Stimulated activated naive CD8-positive, alpha-beta T cell treated with anti-CD3 and anti-CD28 coated beads, Interleukin-15, amount 100 ng/mL, for 72 hours (primary cell): ENCODE measurements at regions not wholly inside any gene's neighbourhood (a gene's known extent, or its start where the extent isn't known, plus 50 kb on each side); places are given as distances from the start of the nearest gene placed in this dataset.
A peak's percentile ranks its signal among the peaks of the same experiment; 100 is the strongest.

Experiments used
- ATAC-seq: fragments of 150-1000 bp; cut with Tn5 transposase; 2 replicates; pipeline ENCODE4 v1.10.0; 2021; ENCODE audit warnings: mild to moderate bottlenecking, moderate library complexity
- DNase-seq, 2 donors: peaks; one replicate each; pipeline ENCODE4 v3.0.0; 2021 to 2022
- H3K27ac Mint-ChIP-seq, 2 donors: one replicate each; pipeline ENCODE4 v1.8.0; 2022; ENCODE audit warnings: mild to moderate bottlenecking in 2 of 2, mixed read lengths in 2 of 2, moderate library complexity in 2 of 2
- H3K27me3 Mint-ChIP-seq: one replicate; pipeline ENCODE4 v1.8.0; 2022; ENCODE audit warnings: mixed read lengths
- H3K4me1 Mint-ChIP-seq: one replicate; pipeline ENCODE4 v1.8.0; 2022; ENCODE audit warnings: mild to moderate bottlenecking, mixed read lengths
- H3K4me3 Mint-ChIP-seq, 2 donors: one replicate each; pipeline ENCODE4 v1.8.0; 2022; ENCODE audit warnings: mild to moderate bottlenecking in 2 of 2, mixed read lengths in 2 of 2, moderate library complexity in 1 of 2
- H3K9me3 Mint-ChIP-seq, 2 donors: one replicate each; pipeline ENCODE4 v1.8.0; 2022; ENCODE audit warnings: mixed read lengths in 2 of 2

- H3K27me3 Mint-ChIP-seq, result no peaks in the 10 kb centered on the region
- no peaks in the 10 kb centered on the region for H3K9me3 Mint-ChIP-seq
- peak; percentile 38 to 56 for DNase-seq
- H3K4me1 Mint-ChIP-seq, result peaks cover 36% of the 10 kb centered on the region
- H3K27ac Mint-ChIP-seq, result peak overlapping the region; percentile 17 to 88
- peak overlapping the region; percentile 71 to 72 for H3K4me3 Mint-ChIP-seq
- ATAC-seq, result peak; percentile 94
These were observed 194.2 kb upstream of the C1QTNF7 start for GRCh38 chr4:15233626-15234025.

GRCh38 chr4:15234116-15234855, 193.5 kb upstream of the C1QTNF7 start:
- peaks cover 36% of the 10 kb centered on the region for H3K4me1 Mint-ChIP-seq
- H3K4me3 Mint-ChIP-seq, result peak overlapping the region; percentile 60 to 72
- H3K9me3 Mint-ChIP-seq, result no peaks in the 10 kb centered on the region
- H3K27me3 Mint-ChIP-seq, result no peaks in the 10 kb centered on the region
- no peak for ATAC-seq
- DNase-seq, result no peak
- peak overlapping the region in 1 of 2 donors; percentile 58 for H3K27ac Mint-ChIP-seq

GRCh38 chr4:15234856-15235126, 193.0 kb upstream of the C1QTNF7 start:
- peaks cover 36% of the 10 kb centered on the region for H3K4me1 Mint-ChIP-seq
- H3K9me3 Mint-ChIP-seq, result no peaks in the 10 kb centered on the region
- DNase-seq (no peak), ATAC-seq (no peak)
- H3K27me3 Mint-ChIP-seq, result no peaks in the 10 kb centered on the region
- no peak overlapping the region for H3K27ac Mint-ChIP-seq
- no peak overlapping the region for H3K4me3 Mint-ChIP-seq

DNA sequence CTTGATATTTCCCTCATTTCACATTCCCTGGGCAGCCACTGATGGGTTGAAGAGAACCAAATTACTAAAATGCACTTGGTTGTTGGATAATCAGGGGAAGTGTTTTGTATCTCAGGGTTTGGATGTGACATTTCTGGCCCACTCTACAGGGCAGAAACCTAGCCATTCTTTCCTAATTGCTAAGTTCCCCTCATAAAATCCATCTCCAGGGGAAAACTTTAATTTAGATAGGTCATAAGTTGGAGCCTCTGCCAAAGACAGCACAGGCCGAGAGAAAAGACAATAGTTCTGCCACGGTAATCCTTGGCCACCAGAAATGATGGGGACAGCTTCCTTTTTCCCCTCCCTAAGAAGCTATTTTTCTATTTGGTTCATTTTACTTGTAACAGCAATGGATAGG, 192.7 kb upstream of the C1QTNF7 start:
- no peak for ATAC-seq
- H3K27ac Mint-ChIP-seq, result no peak overlapping the region
- DNase-seq, result no peak
- H3K4me3 Mint-ChIP-seq, result no peak overlapping the region
- no peaks in the 10 kb centered on the region for H3K9me3 Mint-ChIP-seq
- no peaks in the 10 kb centered on the region for H3K27me3 Mint-ChIP-seq
- H3K4me1 Mint-ChIP-seq, result peaks cover 36% of the 10 kb centered on the region

GRCh38 chr4:15237648-15238230, 190.1 kb upstream of the C1QTNF7 start:
- Mint-ChIP-seq H3K27me3 (no peaks in the 10 kb centered on the region), H3K4me1 (peaks cover 22% of the 10 kb centered on the region), H3K4me3 (no peak overlapping the region), H3K9me3 (no peaks in the 10 kb centered on the region), H3K27ac (no peak overlapping the region)
- ATAC-seq, result no peak
- DNase-seq, result no peak

DNA sequence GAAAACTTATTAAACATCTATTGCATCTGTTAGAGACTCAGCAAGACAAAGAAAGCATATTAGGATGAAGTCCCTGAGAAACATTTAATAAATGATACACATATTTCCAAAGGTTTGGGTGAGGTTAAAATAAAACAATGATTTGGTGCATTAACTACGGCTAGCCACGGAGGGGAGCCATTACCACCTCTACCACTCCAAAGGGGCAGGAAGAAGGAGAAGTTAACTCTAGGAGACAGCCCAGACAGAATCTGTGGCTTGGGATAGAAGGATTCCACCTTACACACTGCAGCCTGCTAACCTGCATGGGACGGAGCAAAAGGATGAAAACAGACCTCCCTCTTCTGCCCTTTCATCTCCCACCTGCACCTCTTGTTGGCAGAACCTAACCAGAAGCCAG, 189.1 kb upstream of the C1QTNF7 start:
- peak; percentile 50 for ATAC-seq

GRCh38 chr4:15239866-15240265, 188.0 kb upstream of the C1QTNF7 start:
- no peak overlapping the region for H3K27ac Mint-ChIP-seq
- H3K4me1 Mint-ChIP-seq, result peaks cover under 1% of the 10 kb centered on the region
- H3K9me3 Mint-ChIP-seq, result no peaks in the 10 kb centered on the region
- H3K4me3 Mint-ChIP-seq, result no peak overlapping the region
- H3K27me3 Mint-ChIP-seq, result no peaks in the 10 kb centered on the region
- no peak for ATAC-seq
- DNase-seq, result no peak

More for the DNA sequence above, 189.1 kb upstream of the C1QTNF7 start:
- Mint-ChIP-seq H3K27ac (no peak overlapping the region), H3K4me1 (peaks cover 12% of the 10 kb centered on the region), H3K4me3 (no peak overlapping the region), H3K9me3 (no peaks in the 10 kb centered on the region), H3K27me3 (no peaks in the 10 kb centered on the region)
- DNase-seq, result no peak

DNA sequence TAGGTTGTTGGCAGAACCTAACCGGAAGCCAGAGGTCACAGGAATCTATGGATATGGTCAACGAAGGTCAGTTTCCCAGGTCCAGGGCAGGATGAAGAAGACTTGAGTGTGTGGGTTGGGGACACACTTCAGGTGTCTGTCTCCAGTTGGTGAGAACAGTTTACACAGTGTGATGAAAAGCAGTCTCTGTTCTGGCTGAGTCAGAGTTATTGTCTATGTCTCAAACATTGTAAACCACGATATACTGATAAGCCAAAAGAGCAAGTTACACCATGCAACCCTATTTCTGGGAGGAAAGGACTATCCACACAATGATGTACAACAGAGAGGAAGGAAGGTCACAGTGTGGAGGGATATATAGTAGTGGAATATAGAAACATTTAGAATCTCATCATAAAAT, 187.1 kb upstream of the C1QTNF7 start:
- no peaks in the 10 kb centered on the region for H3K4me1 Mint-ChIP-seq
- H3K27me3 Mint-ChIP-seq, result no peaks in the 10 kb centered on the region
- DNase-seq, result no peak
- no peak for ATAC-seq
- no peak overlapping the region for H3K27ac Mint-ChIP-seq
- no peaks in the 10 kb centered on the region for H3K9me3 Mint-ChIP-seq
- no peak overlapping the region for H3K4me3 Mint-ChIP-seq

DNA sequence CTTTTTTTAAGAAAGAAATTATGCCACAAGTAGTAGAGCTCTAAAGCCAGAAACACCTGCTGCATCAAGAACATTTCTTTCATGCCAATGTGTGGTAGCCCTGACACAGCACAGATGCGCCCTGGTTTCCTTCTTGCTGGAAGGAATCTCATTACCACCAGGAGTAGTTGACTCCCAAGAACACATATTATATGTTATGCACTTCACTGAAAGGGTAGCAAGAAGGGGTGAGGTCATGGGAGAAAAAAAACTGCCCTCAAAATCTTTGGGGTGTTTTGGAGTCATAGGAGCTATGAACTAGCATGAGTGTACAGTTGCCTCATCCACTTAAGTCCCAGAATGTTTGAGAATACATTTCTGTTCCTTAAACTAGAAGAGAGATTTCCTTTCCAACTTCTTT, 185.8 kb upstream of the C1QTNF7 start:
- H3K27me3 Mint-ChIP-seq, result no peaks in the 10 kb centered on the region
- DNase-seq (no peak), ATAC-seq (no peak)
- no peaks in the 10 kb centered on the region for H3K9me3 Mint-ChIP-seq
- no peak overlapping the region for H3K4me3 Mint-ChIP-seq
- H3K27ac Mint-ChIP-seq, result no peak overlapping the region
- no peaks in the 10 kb centered on the region for H3K4me1 Mint-ChIP-seq

DNA sequence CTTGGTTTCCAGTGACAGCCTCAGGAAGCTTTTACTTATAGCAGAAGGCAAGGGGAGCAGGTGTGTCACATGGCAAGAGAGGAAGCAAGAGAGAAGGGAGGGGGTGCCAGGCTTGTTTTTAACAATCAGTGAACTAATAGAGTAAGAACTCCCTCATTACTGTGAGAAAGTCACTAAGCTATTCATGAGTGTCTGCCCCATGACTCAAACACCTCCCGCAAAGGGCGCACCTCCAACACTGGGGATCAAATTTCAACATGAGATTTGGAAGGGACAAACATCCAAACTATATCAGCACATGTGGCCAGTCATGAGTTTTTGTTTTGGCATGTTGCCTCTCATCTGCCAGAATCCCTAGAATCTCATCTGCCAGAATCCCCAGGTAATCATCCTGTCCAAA, 183.5 kb upstream of the C1QTNF7 start:
- Mint-ChIP-seq H3K4me1 (no peaks in the 10 kb centered on the region), H3K9me3 (no peaks in the 10 kb centered on the region), H3K27me3 (no peaks in the 10 kb centered on the region), H3K4me3 (no peak overlapping the region), H3K27ac (no peak overlapping the region)
- ATAC-seq, result no peak
- DNase-seq, result no peak

GRCh38 chr4:15245006-15245530, 182.8 kb upstream of the C1QTNF7 start:
- Mint-ChIP-seq H3K27ac (no peak overlapping the region), H3K4me3 (no peak overlapping the region), H3K9me3 (no peaks in the 10 kb centered on the region), H3K4me1 (no peaks in the 10 kb centered on the region), H3K27me3 (no peaks in the 10 kb centered on the region)
- DNase-seq (no peak), ATAC-seq (peak; percentile 35)

DNA sequence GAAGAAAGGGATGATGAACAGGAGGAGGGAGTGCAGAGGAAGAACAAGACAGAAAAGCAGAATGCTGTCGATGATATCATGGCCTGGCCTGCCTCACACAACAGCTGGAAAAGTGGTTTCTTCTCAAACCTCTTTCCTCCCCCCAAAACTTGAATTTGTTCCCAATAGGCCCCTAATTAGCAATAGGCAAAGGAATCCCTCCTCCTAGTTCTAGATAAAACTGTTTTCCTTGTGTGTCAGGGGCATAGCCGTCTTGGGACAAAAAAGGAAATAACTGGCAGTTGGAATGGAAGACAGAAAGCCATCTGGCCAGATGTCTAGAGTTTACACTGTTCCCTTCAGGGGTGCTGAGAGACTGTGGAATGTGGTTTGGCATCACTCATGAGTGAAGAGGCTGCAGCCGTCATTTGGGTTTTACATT, 177.8 kb upstream of the C1QTNF7 start:
- H3K27me3 Mint-ChIP-seq, result no peaks in the 10 kb centered on the region
- no peaks in the 10 kb centered on the region for H3K4me1 Mint-ChIP-seq
- H3K4me3 Mint-ChIP-seq, result no peak overlapping the region
- ATAC-seq, result no peak
- no peak for DNase-seq
- H3K27ac Mint-ChIP-seq, result no peak overlapping the region
- no peaks in the 10 kb centered on the region for H3K9me3 Mint-ChIP-seq

GRCh38 chr4:15253349-15253748, 174.5 kb upstream of the C1QTNF7 start:
- Mint-ChIP-seq H3K4me3 (no peak overlapping the region), H3K9me3 (no peaks in the 10 kb centered on the region), H3K27ac (no peak overlapping the region), H3K27me3 (no peaks in the 10 kb centered on the region), H3K4me1 (no peaks in the 10 kb centered on the region)
- ATAC-seq (no peak), DNase-seq (no peak)

DNA sequence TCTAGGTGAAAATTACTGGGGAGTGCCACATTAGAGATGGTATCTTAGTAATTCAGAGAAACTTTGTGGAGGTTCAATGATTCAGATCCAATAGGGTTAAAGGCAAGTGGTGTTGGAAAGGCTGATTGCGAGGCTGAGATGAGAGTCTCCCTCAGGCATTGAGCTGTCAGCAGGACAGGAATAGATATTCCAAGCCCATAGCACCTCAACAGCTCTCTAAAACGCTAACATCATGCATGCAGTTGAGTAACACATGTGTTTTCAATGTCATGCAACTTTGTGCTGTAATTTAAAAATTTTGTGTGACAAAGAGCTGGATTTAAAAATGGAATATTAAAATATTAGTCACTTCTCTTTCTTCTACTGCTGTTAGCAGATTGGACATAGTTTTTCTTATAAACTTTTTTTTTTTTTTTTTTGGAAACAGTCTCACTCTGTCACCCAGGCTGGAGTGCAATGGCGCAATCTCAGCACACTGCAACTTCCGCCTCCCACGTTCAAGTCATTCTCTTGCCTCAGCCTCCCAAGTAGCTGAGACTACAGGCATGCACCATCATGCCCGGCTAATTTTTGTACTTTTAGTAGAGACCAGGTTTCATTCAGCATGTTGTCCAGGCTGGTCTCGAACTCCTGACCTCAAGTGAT, 173.5 kb upstream of the C1QTNF7 start:
- H3K27me3 Mint-ChIP-seq, result no peaks in the 10 kb centered on the region
- DNase-seq, result no peak
- ATAC-seq, result no peak
- no peak overlapping the region for H3K4me3 Mint-ChIP-seq
- H3K9me3 Mint-ChIP-seq, result no peaks in the 10 kb centered on the region
- H3K27ac Mint-ChIP-seq, result no peak overlapping the region
- H3K4me1 Mint-ChIP-seq, result no peaks in the 10 kb centered on the region

DNA sequence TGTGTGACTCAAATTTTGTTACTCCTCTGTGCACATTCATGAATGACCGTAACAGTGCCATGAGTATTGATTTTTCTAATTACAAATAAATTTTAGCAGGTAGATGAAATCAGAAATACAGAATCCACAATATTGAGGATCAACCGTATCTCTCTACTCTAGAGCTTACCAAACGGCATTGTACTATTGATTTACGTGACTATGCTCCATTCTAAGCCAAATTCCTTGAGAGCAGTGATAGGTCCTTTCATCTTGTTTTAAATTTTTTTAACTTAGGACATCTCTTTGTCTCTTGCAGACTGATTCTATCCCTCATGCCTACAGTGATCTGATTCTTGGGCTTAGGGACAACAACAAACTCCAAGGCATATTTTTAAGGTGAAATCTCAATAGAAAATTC, 172.3 kb upstream of the C1QTNF7 start:
- H3K27me3 Mint-ChIP-seq, result no peaks in the 10 kb centered on the region
- DNase-seq, result no peak
- H3K9me3 Mint-ChIP-seq, result no peaks in the 10 kb centered on the region
- no peak overlapping the region for H3K27ac Mint-ChIP-seq
- no peak for ATAC-seq
- no peak overlapping the region for H3K4me3 Mint-ChIP-seq
- no peaks in the 10 kb centered on the region for H3K4me1 Mint-ChIP-seq

DNA sequence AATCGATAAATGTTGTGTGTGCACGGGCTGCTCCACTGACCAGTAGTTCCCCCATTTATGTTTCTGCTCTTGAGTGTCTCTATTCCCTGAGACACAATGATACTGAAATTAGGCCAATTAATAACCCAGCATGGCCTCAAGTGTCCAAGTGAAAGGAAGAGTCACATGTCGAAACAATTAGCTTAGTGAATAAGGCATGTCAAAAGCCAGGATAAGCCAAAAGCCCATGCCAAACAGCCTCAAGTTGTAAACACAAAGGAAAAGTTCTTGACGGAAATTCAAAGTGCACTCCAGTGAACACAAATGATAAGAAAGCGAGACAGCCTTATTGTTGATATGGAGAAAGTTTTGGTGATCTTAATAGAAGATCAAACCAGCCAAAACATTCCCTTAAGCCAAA, 167.1 kb upstream of the C1QTNF7 start:
- Mint-ChIP-seq H3K4me1 (no peaks in the 10 kb centered on the region), H3K27ac (no peak overlapping the region), H3K4me3 (no peak overlapping the region), H3K9me3 (peaks cover 11 to 12% of the 10 kb centered on the region in 2 donors), H3K27me3 (no peaks in the 10 kb centered on the region)
- DNase-seq (no peak), ATAC-seq (no peak)
